ENCODE measurements at regions not wholly inside any gene's neighbourhood (a gene's known extent, or its start where the extent isn't known, plus 50 kb on each side); places are given as distances from the start of the nearest gene placed in this dataset.
A peak's percentile ranks its signal among the peaks of the same experiment; 100 is the strongest.

GRCh38 chr12:118711185-118711584 lies 270.2 kb upstream of the SRRM4 start:
- Histone ChIP-seq H3K36me3 (no peaks in the 10 kb centered on the region), H3K4me3 (no peak overlapping the region), H3K4me1 (no peaks in the 10 kb centered on the region), H3K9me3 (no peaks in the 10 kb centered on the region), H3K27ac (no peak overlapping the region), H3K27me3 (peaks cover 0 to 20% (median 6%) of the 10 kb centered on the region in 7 donors)
- no peak for ATAC-seq
- intact Hi-C loops (cut with DNase I): no loop called here
- 61 to 66% methylated on average over 1 of the region's 1 CpG for WGBS, 2 donors
- DNase-seq: no peak
- no peak for TF ChIP-seq CTCF (IDR thresholded peaks at IDR 0.05)

- Histone ChIP-seq H3K9me3 (no peaks in the 10 kb centered on the region), H3K36me3 (no peaks in the 10 kb centered on the region), H3K4me1 (no peaks in the 10 kb centered on the region), H3K27me3 (peaks cover 0 to 22% (median 6%) of the 10 kb centered on the region in 7 donors), H3K4me3 (no peak overlapping the region), H3K27ac (no peak overlapping the region)
- ATAC-seq (no peak), DNase-seq (peak in 1 of 2 donors; percentile 5)
- peak in 7 of 9 donors; percentile 36 to 57 (median 42) for TF ChIP-seq CTCF (IDR thresholded peaks at IDR 0.05)
- intact Hi-C loops (cut with DNase I): no loop called here
- 18 to 22% methylated on average over 5 of the region's 5 CpGs for WGBS, 2 donors
These were observed 267.3 kb upstream of the SRRM4 start for GRCh38 chr12:118714051-118714460.

- ATAC-seq (no peak), DNase-seq (no peak)
- Histone ChIP-seq H3K27ac (no peak overlapping the region), H3K4me1 (no peaks in the 10 kb centered on the region), H3K9me3 (no peaks in the 10 kb centered on the region), H3K27me3 (peaks cover 0 to 22% (median 6%) of the 10 kb centered on the region in 7 donors), H3K4me3 (no peak overlapping the region), H3K36me3 (no peaks in the 10 kb centered on the region)
- intact Hi-C loops (cut with DNase I): no loop called here
- no peak for TF ChIP-seq CTCF (IDR thresholded peaks at IDR 0.05)
- WGBS, 2 donors: 43 to 49% methylated on average over 4 of the region's 4 CpGs
These were observed 266.8 kb upstream of the SRRM4 start for GRCh38 chr12:118714500-118714899.

- ATAC-seq: no peak
- intact Hi-C loops (cut with DNase I): no loop called here
- Histone ChIP-seq H3K36me3 (no peaks in the 10 kb centered on the region), H3K4me3 (no peak overlapping the region), H3K27ac (no peak overlapping the region), H3K27me3 (peaks cover 0 to 22% (median 6%) of the 10 kb centered on the region in 7 donors), H3K9me3 (no peaks in the 10 kb centered on the region), H3K4me1 (no peaks in the 10 kb centered on the region)
- DNase-seq: no peak
- TF ChIP-seq CTCF (IDR thresholded peaks at IDR 0.05): no peak
- WGBS, 2 donors: 69 to 76% methylated on average over 2 of the region's 2 CpGs
These were observed 265.7 kb upstream of the SRRM4 start for GRCh38 chr12:118715647-118716046.
